Tibial nerve (tissue), 4 donors: ENCODE measurements at regions not wholly inside any gene's neighbourhood (a gene's known extent, or its start where the extent isn't known, plus 50 kb on each side); places are given as distances from the start of the nearest gene placed in this dataset.

ENCODE experiments used
- EP300 ChIP-seq, 2 donors: sonication (generic); formaldehyde crosslinking; IDR thresholded peaks; one replicate each; pipeline ENCODE4 v1.6.1; 2017; ENCODE audit warnings: antibody characterized with exemption in 2 of 2, mild to moderate bottlenecking in 1 of 2
- TF ChIP-seq, protein P1 (sequence below), 5 experiments: fragments of 200-600 bp in 3 of 5; fragments of 450-650 bp in 2 of 5; sonication (generic) in 3 of 5; IDR thresholded peaks; one replicate each; pipeline ENCODE4 v1.5.1; 2016 to 2019; ENCODE audit warnings: antibody characterized with exemption in 5 of 5, mild to moderate bottlenecking in 3 of 5, moderate library complexity in 2 of 5

- TF ChIP-seq, protein P1, sequence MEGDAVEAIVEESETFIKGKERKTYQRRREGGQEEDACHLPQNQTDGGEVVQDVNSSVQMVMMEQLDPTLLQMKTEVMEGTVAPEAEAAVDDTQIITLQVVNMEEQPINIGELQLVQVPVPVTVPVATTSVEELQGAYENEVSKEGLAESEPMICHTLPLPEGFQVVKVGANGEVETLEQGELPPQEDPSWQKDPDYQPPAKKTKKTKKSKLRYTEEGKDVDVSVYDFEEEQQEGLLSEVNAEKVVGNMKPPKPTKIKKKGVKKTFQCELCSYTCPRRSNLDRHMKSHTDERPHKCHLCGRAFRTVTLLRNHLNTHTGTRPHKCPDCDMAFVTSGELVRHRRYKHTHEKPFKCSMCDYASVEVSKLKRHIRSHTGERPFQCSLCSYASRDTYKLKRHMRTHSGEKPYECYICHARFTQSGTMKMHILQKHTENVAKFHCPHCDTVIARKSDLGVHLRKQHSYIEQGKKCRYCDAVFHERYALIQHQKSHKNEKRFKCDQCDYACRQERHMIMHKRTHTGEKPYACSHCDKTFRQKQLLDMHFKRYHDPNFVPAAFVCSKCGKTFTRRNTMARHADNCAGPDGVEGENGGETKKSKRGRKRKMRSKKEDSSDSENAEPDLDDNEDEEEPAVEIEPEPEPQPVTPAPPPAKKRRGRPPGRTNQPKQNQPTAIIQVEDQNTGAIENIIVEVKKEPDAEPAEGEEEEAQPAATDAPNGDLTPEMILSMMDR (IDR thresholded peaks at IDR 0.05): no peak
- TF ChIP-seq EP300 (IDR thresholded peaks at IDR 0.05): no peak
These were observed 141.9 kb downstream of the TEX29 start for GRCh38 chr13:111462221-111462764.
